DOHH2 (cell line): ENCODE measurements at regions not wholly inside any gene's neighbourhood (a gene's known extent, or its start where the extent isn't known, plus 50 kb on each side); places are given as distances from the start of the nearest gene placed in this dataset.

ENCODE experiments used
- H3F3A ChIP-seq: fragments of 200-600 bp; sonication (generic), shearing (Covaris generic); 2 replicates; pipeline ENCODE4 v1.6.0; 2016; ENCODE audit warnings: antibody characterized with exemption, mild to moderate bottlenecking; ENCODE audit not compliant: control insufficient read depth, insufficient read depth
- H3K27ac ChIP-seq: fragments of 200-600 bp; sonication (generic); 2 replicates; pipeline ENCODE4 v1.5.1; 2014; ENCODE audit warnings: low read depth, mild to moderate bottlenecking, low read length, moderate library complexity
- H3K27me3 ChIP-seq: fragments of 200-600 bp; sonication (generic); 2 replicates; pipeline ENCODE4 v1.6.1; 2014; ENCODE audit warnings: mild to moderate bottlenecking, low read length, mixed read lengths; ENCODE audit not compliant: control insufficient read depth
- H3K36me3 ChIP-seq: fragments of 200-600 bp; sonication (generic); 2 replicates; pipeline ENCODE4 v1.6.1; 2014; ENCODE audit warnings: mild to moderate bottlenecking, low read length, moderate library complexity, mixed read lengths; ENCODE audit not compliant: control insufficient read depth
- H3K4me1 ChIP-seq: fragments of 200-600 bp; sonication (generic); 2 replicates; pipeline ENCODE4 v1.6.1; 2014; ENCODE audit warnings: mild to moderate bottlenecking, low read length, mixed read lengths; ENCODE audit not compliant: control insufficient read depth
- H3K4me2 ChIP-seq: fragments of 200-600 bp; sonication (generic); 2 replicates; pipeline ENCODE4 v1.6.0; 2014; ENCODE audit warnings: mild to moderate bottlenecking, low read length, moderate library complexity
- H3K4me3 ChIP-seq: fragments of 200-600 bp; sonication (generic); 2 replicates; pipeline ENCODE4 v1.5.1; 2014; ENCODE audit warnings: mild to moderate bottlenecking, low read length, mixed read lengths
- H3K79me2 ChIP-seq: fragments of 200-600 bp; sonication (generic); 2 replicates; pipeline ENCODE4 v1.6.1; 2014; ENCODE audit warnings: mild to moderate bottlenecking, low read length, mixed read lengths; ENCODE audit not compliant: control insufficient read depth
- H3K9me2 ChIP-seq: fragments of 200-600 bp; sonication (generic); replicated peaks from 2 replicates; pipeline ENCODE4 v1.6.1; 2014; ENCODE audit warnings: mild to moderate bottlenecking, low read length, mixed read lengths; ENCODE audit not compliant: control insufficient read depth
- H3K9me3 ChIP-seq: fragments of 200-600 bp; sonication (generic); 2 replicates; pipeline ENCODE4 v1.6.1; 2014; ENCODE audit warnings: antibody characterized with exemption, low read length, mixed read lengths; ENCODE audit not compliant: control insufficient read depth, insufficient read depth
- H4K20me1 ChIP-seq: fragments of 200-600 bp; sonication (generic); 2 replicates; pipeline ENCODE4 v1.6.0; 2014; ENCODE audit warnings: low read depth, mild to moderate bottlenecking, antibody characterized with exemption, low read length, moderate library complexity; ENCODE audit not compliant: control insufficient read depth, insufficient read depth
- CTCF ChIP-seq: fragments of 200-600 bp; sonication (generic); IDR thresholded peaks from one replicate; pipeline ENCODE4 v1.5.1; 2014; ENCODE audit warnings: antibody characterized with exemption, mild to moderate bottlenecking, low read depth, low read length; ENCODE audit not compliant: poor library complexity, severe bottlenecking
- EZH2phosphoT487 ChIP-seq: fragments of 200-600 bp; sonication (generic); IDR thresholded peaks from 2 replicates; pipeline ENCODE4 v1.6.1; 2017; ENCODE audit warnings: borderline replicate concordance, mild to moderate bottlenecking, antibody characterized with exemption, low read length, moderate library complexity, mixed read lengths

GRCh38 chr2:239636808-239637207 is 236.0 kb upstream of the HDAC4 start:
- Histone ChIP-seq H3F3A (no peaks in the 10 kb centered on the region), H3K27me3 (no peaks in the 10 kb centered on the region), H3K4me3 (no peak overlapping the region), H3K27ac (no peak overlapping the region), H3K4me1 (no peaks in the 10 kb centered on the region), H3K79me2 (no peaks in the 10 kb centered on the region), H3K9me2 (no peaks in the 10 kb centered on the region), H3K9me3 (no peaks in the 10 kb centered on the region), H4K20me1 (no peaks in the 10 kb centered on the region), H3K4me2 (no peak overlapping the region), H3K36me3 (no peaks in the 10 kb centered on the region)
- TF ChIP-seq CTCF (no peak), EZH2phosphoT487 (no peak)

- Histone ChIP-seq H4K20me1 (no peaks in the 10 kb centered on the region), H3K4me2 (no peak overlapping the region), H3F3A (no peaks in the 10 kb centered on the region), H3K9me3 (no peaks in the 10 kb centered on the region), H3K27ac (no peak overlapping the region), H3K9me2 (no peaks in the 10 kb centered on the region), H3K79me2 (no peaks in the 10 kb centered on the region), H3K27me3 (no peaks in the 10 kb centered on the region), H3K36me3 (no peaks in the 10 kb centered on the region), H3K4me3 (no peak overlapping the region), H3K4me1 (no peaks in the 10 kb centered on the region)
- no peak for TF ChIP-seq CTCF
- no peak for TF ChIP-seq EZH2phosphoT487
Measured at GRCh38 chr2:239634769-239635168, 233.9 kb upstream of the HDAC4 start.

DNA sequence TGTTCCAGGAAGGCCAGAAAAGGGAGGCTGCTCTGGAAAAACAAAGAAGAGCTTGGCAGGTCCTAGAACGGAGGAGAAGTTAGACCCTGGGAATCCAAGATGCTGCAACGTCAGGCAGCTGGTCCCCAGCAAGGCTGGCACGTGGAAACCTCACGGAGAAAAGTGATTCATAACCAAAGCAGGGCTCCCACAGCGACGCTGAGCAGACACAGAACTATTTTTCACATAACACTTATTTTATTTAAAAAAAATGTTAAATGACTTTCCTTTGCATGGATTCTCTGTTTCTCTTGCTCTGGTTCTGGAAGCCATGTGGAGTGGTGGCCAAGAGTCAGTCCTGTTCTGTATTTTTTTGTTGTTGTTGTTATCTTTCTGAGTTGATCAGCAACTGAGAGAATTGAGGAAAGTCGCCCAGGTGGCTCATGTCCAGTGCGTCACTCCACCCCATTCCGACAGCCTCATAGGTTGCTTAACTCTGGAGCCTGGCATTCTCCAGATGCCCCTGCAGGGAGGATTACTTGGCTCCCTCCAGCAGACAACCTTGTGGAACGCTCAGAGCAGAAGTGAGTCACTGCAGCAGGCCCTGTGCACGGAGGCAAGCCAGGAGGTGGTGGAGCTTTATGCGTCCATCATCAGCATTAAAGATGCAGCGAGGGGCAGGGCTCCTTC is 229.9 kb upstream of the HDAC4 start:
- no peak overlapping the region for H3K27ac ChIP-seq
- no peaks in the 10 kb centered on the region for H3K79me2 ChIP-seq
- no peaks in the 10 kb centered on the region for H3K9me3 ChIP-seq
- H4K20me1 ChIP-seq: no peaks in the 10 kb centered on the region
- H3K27me3 ChIP-seq: no peaks in the 10 kb centered on the region
- no peaks in the 10 kb centered on the region for H3K9me2 ChIP-seq
- no peaks in the 10 kb centered on the region for H3K36me3 ChIP-seq
- H3K4me2 ChIP-seq: no peak overlapping the region
- H3K4me1 ChIP-seq: no peaks in the 10 kb centered on the region
- no peaks in the 10 kb centered on the region for H3F3A ChIP-seq
- TF ChIP-seq EZH2phosphoT487 (no peak), CTCF (no peak)
- H3K4me3 ChIP-seq: no peak overlapping the region
